Testis (tissue), 2 donors: ENCODE measurements at regions not wholly inside any gene's neighbourhood (a gene's known extent, or its start where the extent isn't known, plus 50 kb on each side); places are given as distances from the start of the nearest gene placed in this dataset.

Experiments used
- DNase-seq: peaks from one replicate; pipeline ENCODE4 v3.0.0-alpha.2; 2019
- H3K27ac ChIP-seq, 2 donors: fragments of 200-600 bp; sonication (generic); one replicate each; pipeline ENCODE4 v1.5.1; 2019
- H3K27me3 ChIP-seq: fragments of 200-600 bp; sonication (generic); one replicate; pipeline ENCODE4 v1.5.1; 2019
- H3K36me3 ChIP-seq: fragments of 200-600 bp; sonication (generic); one replicate; pipeline ENCODE4 v1.5.1; 2017; ENCODE audit warnings: low read depth; ENCODE audit errors: missing control alignments
- H3K4me1 ChIP-seq: fragments of 200-600 bp; sonication (generic); one replicate; pipeline ENCODE4 v1.5.1; 2019
- H3K4me3 ChIP-seq, 2 donors: fragments of 200-600 bp; sonication (generic); one replicate each; pipeline ENCODE4 v1.5.1; 2017 to 2019
- H3K9me3 ChIP-seq: fragments of 200-600 bp; sonication (generic); one replicate; pipeline ENCODE4 v1.5.1; 2017
- CTCF ChIP-seq, 3 experiments: fragments of 450-650 bp in 2 of 3; fragments of 200-600 bp in 1 of 3; sonication (generic) in 1 of 3; IDR thresholded peaks; one replicate each; pipeline ENCODE4 v1.5.1; 2016 to 2019; ENCODE audit warnings: antibody characterized with exemption in 3 of 3, mild to moderate bottlenecking in 2 of 3, moderate library complexity in 1 of 3
- POLR2A ChIP-seq: fragments of 450-650 bp; IDR thresholded peaks from one replicate; pipeline ENCODE4 v1.6.1; 2017; ENCODE audit warnings: antibody characterized with exemption, mild to moderate bottlenecking, moderate library complexity
- WGBS, 2 donors: methylation state at CpG; one replicate each; pipeline ENCODE4 v1.1.5; 2018; 5-methylcytosine and 5-hydroxymethylcytosine counted together
- intact Hi-C: fragments of 100-400 bp; cut with DNase I; formaldehyde crosslinking; loops from one replicate; pipeline ENCODE4 v1.15.1; 2023; ENCODE audit warnings: low total_unique reads

DNA sequence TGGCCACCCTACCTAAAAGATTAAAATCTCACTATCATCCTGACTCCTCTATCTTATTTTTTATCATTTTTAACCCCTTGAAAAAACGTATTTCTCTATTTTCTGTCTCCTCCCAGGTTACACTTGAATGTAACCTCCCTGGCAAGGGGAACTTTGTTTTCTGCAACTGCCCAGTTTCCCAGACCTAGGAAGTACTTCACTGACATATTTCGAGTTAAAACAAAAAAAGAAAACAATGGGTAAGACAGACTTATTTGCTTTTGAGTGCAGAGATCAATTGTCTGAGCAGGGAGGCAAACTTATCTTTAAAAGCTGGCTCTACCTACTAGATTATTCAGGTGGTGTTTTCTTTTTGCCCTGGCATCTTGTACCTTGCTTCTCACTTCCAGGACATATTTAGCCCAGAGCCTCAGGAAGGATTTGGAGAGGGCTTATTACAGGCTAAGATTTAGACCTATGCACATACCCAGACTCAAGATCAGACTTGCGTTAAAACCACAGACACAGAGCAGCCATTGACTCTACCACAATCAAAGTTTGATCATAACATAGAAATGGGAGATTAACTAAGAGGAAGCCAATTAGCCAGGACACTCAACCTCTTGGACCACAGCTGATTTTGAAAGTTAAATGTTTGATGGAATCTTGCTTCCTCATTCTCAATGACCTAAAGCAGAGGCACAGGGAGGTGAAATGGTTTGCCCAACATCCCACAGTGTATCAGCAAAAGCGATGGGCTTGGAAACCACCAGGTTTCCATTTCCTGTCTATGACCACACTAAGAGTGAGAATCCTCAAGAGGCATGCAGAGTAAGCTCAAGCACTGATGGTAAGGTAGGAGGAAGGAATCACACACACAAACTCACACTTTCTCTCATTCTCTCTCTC, 169.5 kb upstream of the THBS1 start:
- H3K27me3 ChIP-seq: no peaks in the 10 kb centered on the region
- no peaks in the 10 kb centered on the region for H3K9me3 ChIP-seq
- intact Hi-C loops: no loop called here
- no peak overlapping the region for H3K4me3 ChIP-seq
- H3K27ac ChIP-seq: no peak overlapping the region
- no peak for TF ChIP-seq CTCF (IDR thresholded peaks at IDR 0.05)
- TF ChIP-seq POLR2A: no peak
- no peak for DNase-seq
- whole genome bisulfite sequencing, 2 donors: 78 to 79% methylated on average over 4 of the region's 4 CpGs
- no peaks in the 10 kb centered on the region for H3K36me3 ChIP-seq
- no peaks in the 10 kb centered on the region for H3K4me1 ChIP-seq

DNA sequence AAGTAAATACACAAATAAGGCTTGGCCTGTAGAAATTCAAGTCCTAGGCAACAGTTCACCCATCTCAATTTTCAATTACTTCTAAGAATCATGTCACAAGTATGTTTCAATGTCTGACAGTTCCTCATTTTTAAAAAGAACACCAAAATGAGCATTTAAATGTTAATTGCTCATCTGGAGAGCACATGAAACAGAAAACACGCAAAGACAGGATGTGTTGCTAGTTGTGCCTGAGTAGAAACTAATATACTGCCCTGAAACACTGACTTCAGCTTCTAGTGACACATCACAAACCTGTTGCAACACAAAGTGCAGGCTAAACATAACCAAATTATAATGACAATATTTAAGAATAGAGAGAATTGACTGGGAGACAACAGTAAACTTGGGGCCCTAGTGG, 167.3 kb upstream of the THBS1 start:
- peaks cover 10% of the 10 kb centered on the region for H3K4me1 ChIP-seq
- intact Hi-C loops: no loop called here
- H3K27me3 ChIP-seq: no peaks in the 10 kb centered on the region
- no peaks in the 10 kb centered on the region for H3K9me3 ChIP-seq
- 60 to 70% methylated on average over 1 of the region's 1 CpG for WGBS, 2 donors
- H3K4me3 ChIP-seq: no peak overlapping the region
- no peak for DNase-seq
- no peak for TF ChIP-seq POLR2A
- TF ChIP-seq CTCF (IDR thresholded peaks at IDR 0.05): no peak
- H3K27ac ChIP-seq: no peak overlapping the region
- no peaks in the 10 kb centered on the region for H3K36me3 ChIP-seq

DNA sequence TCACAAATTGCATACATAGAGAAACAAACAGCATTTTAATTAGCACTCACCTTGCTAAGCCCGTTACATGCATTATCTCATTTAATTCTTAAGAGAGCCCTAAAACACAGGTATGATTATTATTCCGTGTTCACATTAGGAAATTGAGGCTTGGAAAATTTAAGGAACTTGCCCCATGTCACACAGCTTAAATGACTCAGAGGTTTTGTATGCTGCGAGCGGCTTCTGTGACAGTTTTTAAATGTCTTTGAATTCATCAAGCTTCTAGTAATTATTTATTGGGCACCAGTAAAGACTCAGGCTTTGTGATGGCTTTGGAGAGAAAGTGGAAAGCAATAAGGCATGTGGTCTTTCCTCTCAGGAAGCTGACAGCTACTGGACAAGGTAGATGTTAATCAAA, 166.7 kb upstream of the THBS1 start:
- Histone ChIP-seq H3K27me3 (no peaks in the 10 kb centered on the region), H3K4me1 (peaks cover 10% of the 10 kb centered on the region), H3K9me3 (no peaks in the 10 kb centered on the region), H3K36me3 (no peaks in the 10 kb centered on the region), H3K27ac (no peak overlapping the region), H3K4me3 (no peak overlapping the region)
- 95 to 97% methylated on average over 4 of the region's 4 CpGs for WGBS, 2 donors
- no peak for DNase-seq
- intact Hi-C loops: no loop called here
- TF ChIP-seq POLR2A: no peak

GRCh38 chr15:39415634-39416033, 165.2 kb upstream of the THBS1 start:
- no peak overlapping the region for H3K27ac ChIP-seq
- H3K4me3 ChIP-seq: no peak overlapping the region
- no peak for DNase-seq
- peaks cover 10% of the 10 kb centered on the region for H3K4me1 ChIP-seq
- TF ChIP-seq POLR2A (no peak), CTCF (IDR thresholded peaks at IDR 0.05) (no peak)
- 87 to 100% methylated on average over 1 of the region's 2 CpGs for WGBS, 2 donors
- H3K9me3 ChIP-seq: no peaks in the 10 kb centered on the region
- H3K36me3 ChIP-seq: no peaks in the 10 kb centered on the region
- no peaks in the 10 kb centered on the region for H3K27me3 ChIP-seq
- intact Hi-C loops: no loop called here

GRCh38 chr15:39416258-39416657, 164.6 kb upstream of the THBS1 start:
- DNase-seq: no peak
- no peak for TF ChIP-seq POLR2A
- no peak for TF ChIP-seq CTCF (IDR thresholded peaks at IDR 0.05)
- no peaks in the 10 kb centered on the region for H3K36me3 ChIP-seq
- peaks cover 10% of the 10 kb centered on the region for H3K4me1 ChIP-seq
- H3K9me3 ChIP-seq: no peaks in the 10 kb centered on the region
- H3K27me3 ChIP-seq: no peaks in the 10 kb centered on the region
- H3K27ac ChIP-seq: no peak overlapping the region
- WGBS, 2 donors: 94 to 95% methylated on average over 4 of the region's 4 CpGs
- intact Hi-C loops: no loop called here
- H3K4me3 ChIP-seq: no peak overlapping the region
